CD14-positive monocyte (primary cell): ENCODE measurements at regions not wholly inside any gene's neighbourhood (a gene's known extent, or its start where the extent isn't known, plus 50 kb on each side); places are given as distances from the start of the nearest gene placed in this dataset.

Experiments used
- DNase-seq, 3 donors: peaks; one replicate each; pipeline ENCODE4 v3.0.0-alpha.2; 2011 to 2022
- H2AFZ ChIP-seq: 2 replicates; pipeline ENCODE4 v1.6.0; 2012; ENCODE audit warnings: mild to moderate bottlenecking, low read depth, low read length, inconsistent platforms; ENCODE audit not compliant: insufficient read depth, poor library complexity, severe bottlenecking
- H3K27ac ChIP-seq, 2 donors: 1 replicate in 1 of 2; 2 replicates in 1 of 2; pipeline ENCODE4 v1.5.1; 2012 to 2013; ENCODE audit warnings: low read length in 2 of 2, control low read depth in 1 of 2, inconsistent platforms in 1 of 2, low read depth in 1 of 2, mild to moderate bottlenecking in 1 of 2
- H3K27me3 ChIP-seq, 2 donors: one replicate each; pipeline versions ENCODE4 v1.6.0 to v1.6.1; 2011 to 2013; ENCODE audit warnings: low read length in 2 of 2; ENCODE audit not compliant: control insufficient read depth in 2 of 2, insufficient read depth in 2 of 2
- H3K36me3 ChIP-seq, 2 donors: replicated peaks in 1 of 2; 1 replicate in 1 of 2; 2 replicates in 1 of 2; pipeline versions ENCODE4 v1.5.1 to v1.6.1; 2012 to 2013; ENCODE audit warnings: low read length in 2 of 2, control low read depth in 1 of 2, inconsistent platforms in 1 of 2, mild to moderate bottlenecking in 1 of 2; ENCODE audit not compliant: insufficient read depth in 2 of 2, control insufficient read depth in 1 of 2
- H3K4me1 ChIP-seq, 2 donors: 1 replicate in 1 of 2; 2 replicates in 1 of 2; pipeline versions ENCODE4 v1.5.1 to v1.6.1; 2012 to 2013; ENCODE audit warnings: low read length in 2 of 2, control low read depth in 1 of 2, inconsistent platforms in 1 of 2, mild to moderate bottlenecking in 1 of 2, moderate library complexity in 1 of 2; ENCODE audit not compliant: insufficient read depth in 2 of 2, control insufficient read depth in 1 of 2
- H3K4me2 ChIP-seq: replicated peaks from 2 replicates; pipeline ENCODE3; 2012; ENCODE audit warnings: low read length, moderate library complexity, mild to moderate bottlenecking; ENCODE audit not compliant: poor library complexity, severe bottlenecking; ENCODE audit errors: extremely low read depth
- H3K4me3 ChIP-seq, 3 experiments: fragments of 200-600 bp in 1 of 3; sonication (generic) in 1 of 3; replicated peaks in 1 of 3; 1 replicate in 2 of 3; 2 replicates in 1 of 3; pipeline ENCODE4 v1.5.1; 2011 to 2013; ENCODE audit warnings: low read length in 3 of 3, mild to moderate bottlenecking in 3 of 3, control low read depth in 2 of 3, low read depth in 2 of 3, inconsistent platforms in 1 of 3, moderate library complexity in 1 of 3
- H3K79me2 ChIP-seq: 2 replicates; pipeline ENCODE4 v1.6.0; 2012; ENCODE audit warnings: mild to moderate bottlenecking, control low read depth, inconsistent platforms, low read length, moderate library complexity; ENCODE audit not compliant: insufficient read depth
- H3K9ac ChIP-seq: 2 replicates; pipeline ENCODE4 v1.6.0; 2017; ENCODE audit warnings: low read length, mild to moderate bottlenecking; ENCODE audit not compliant: insufficient read depth, poor library complexity, severe bottlenecking
- H3K9me3 ChIP-seq, 2 donors: replicated peaks in 1 of 2; 1 replicate in 1 of 2; 2 replicates in 1 of 2; pipeline versions ENCODE4 v1.5.1 to v1.6.1; 2012 to 2013; ENCODE audit warnings: low read length in 2 of 2, control low read depth in 1 of 2; ENCODE audit not compliant: control insufficient read depth in 1 of 2, insufficient read depth in 1 of 2
- H4K20me1 ChIP-seq: 2 replicates; pipeline ENCODE4 v1.6.0; 2012; ENCODE audit warnings: mild to moderate bottlenecking, low read length, control low read depth, moderate library complexity; ENCODE audit not compliant: insufficient read depth
- H3K27ac Mint-ChIP-seq, 7 donors: one replicate each; pipeline ENCODE4 v1.8.0; 2020; ENCODE audit warnings: mild to moderate bottlenecking in 7 of 7, mixed read lengths in 7 of 7, moderate library complexity in 6 of 7, inconsistent platforms in 2 of 7
- H3K27me3 Mint-ChIP-seq, 3 donors: one replicate each; pipeline ENCODE4 v1.8.0; 2021 to 2022; ENCODE audit warnings: low read depth in 3 of 3, mild to moderate bottlenecking in 3 of 3, mixed read lengths in 3 of 3, moderate library complexity in 3 of 3, inconsistent platforms in 1 of 3
- H3K36me3 Mint-ChIP-seq, 2 donors: one replicate each; pipeline ENCODE4 v1.8.0; 2020; ENCODE audit warnings: mixed read lengths in 2 of 2, inconsistent platforms in 1 of 2, mild to moderate bottlenecking in 1 of 2
- H3K4me1 Mint-ChIP-seq: one replicate; pipeline ENCODE4 v1.8.0; 2020; ENCODE audit warnings: mild to moderate bottlenecking, mixed read lengths
- H3K4me3 Mint-ChIP-seq, 2 donors: one replicate each; pipeline ENCODE4 v1.8.0; 2020; ENCODE audit warnings: mild to moderate bottlenecking in 2 of 2, mixed read lengths in 2 of 2, moderate library complexity in 1 of 2
- H3K9me3 Mint-ChIP-seq, 7 donors: one replicate each; pipeline ENCODE4 v1.8.0; 2020 to 2022; ENCODE audit warnings: mixed read lengths in 7 of 7, mild to moderate bottlenecking in 6 of 7, moderate library complexity in 6 of 7, inconsistent platforms in 2 of 7
- WGBS: methylation state at CpG from one replicate; pipeline ENCODE4 v1.1.5; 2013; ENCODE audit warnings: missing lambda C conversion rate; ENCODE audit not compliant: insufficient coverage; 5-methylcytosine and 5-hydroxymethylcytosine counted together
- intact Hi-C, 2 donors: fragments of 100-400 bp; cut with micrococcal nuclease; formaldehyde crosslinking; loops; one replicate each; pipeline versions ENCODE4 v1.15.0 to v1.15.1; 2023
- TF ChIP-seq, protein P1 (sequence below): fragments of 200-600 bp; IDR thresholded peaks from one replicate; pipeline ENCODE4 v1.8.0; 2022; ENCODE audit warnings: antibody characterized with exemption, mild to moderate bottlenecking

GRCh38 chr13:105377452-105377851 is 1158.0 kb downstream of the EFNB2 start:
- no peaks in the 10 kb centered on the region for H3K27me3 ChIP-seq
- no peak for DNase-seq
- 60% methylated on average over 1 of the region's 7 CpGs for WGBS
- TF ChIP-seq, protein P1, sequence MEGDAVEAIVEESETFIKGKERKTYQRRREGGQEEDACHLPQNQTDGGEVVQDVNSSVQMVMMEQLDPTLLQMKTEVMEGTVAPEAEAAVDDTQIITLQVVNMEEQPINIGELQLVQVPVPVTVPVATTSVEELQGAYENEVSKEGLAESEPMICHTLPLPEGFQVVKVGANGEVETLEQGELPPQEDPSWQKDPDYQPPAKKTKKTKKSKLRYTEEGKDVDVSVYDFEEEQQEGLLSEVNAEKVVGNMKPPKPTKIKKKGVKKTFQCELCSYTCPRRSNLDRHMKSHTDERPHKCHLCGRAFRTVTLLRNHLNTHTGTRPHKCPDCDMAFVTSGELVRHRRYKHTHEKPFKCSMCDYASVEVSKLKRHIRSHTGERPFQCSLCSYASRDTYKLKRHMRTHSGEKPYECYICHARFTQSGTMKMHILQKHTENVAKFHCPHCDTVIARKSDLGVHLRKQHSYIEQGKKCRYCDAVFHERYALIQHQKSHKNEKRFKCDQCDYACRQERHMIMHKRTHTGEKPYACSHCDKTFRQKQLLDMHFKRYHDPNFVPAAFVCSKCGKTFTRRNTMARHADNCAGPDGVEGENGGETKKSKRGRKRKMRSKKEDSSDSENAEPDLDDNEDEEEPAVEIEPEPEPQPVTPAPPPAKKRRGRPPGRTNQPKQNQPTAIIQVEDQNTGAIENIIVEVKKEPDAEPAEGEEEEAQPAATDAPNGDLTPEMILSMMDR: no peak
- no peaks in the 10 kb centered on the region for H3K79me2 ChIP-seq
- no peak overlapping the region for H3K27ac ChIP-seq
- H3K9ac ChIP-seq: no peak overlapping the region
- peaks cover 0 to 3% of the 10 kb centered on the region in 2 donors for H3K9me3 ChIP-seq
- no peak overlapping the region for H3K4me2 ChIP-seq
- H4K20me1 ChIP-seq: no peaks in the 10 kb centered on the region
- H3K9me3 Mint-ChIP-seq: peaks cover 0 to 6% (median 2%) of the 10 kb centered on the region in 7 donors
- H3K36me3 Mint-ChIP-seq: no peaks in the 10 kb centered on the region
- no peaks in the 10 kb centered on the region for H3K27me3 Mint-ChIP-seq
- H3K4me1 ChIP-seq: no peaks in the 10 kb centered on the region
- intact Hi-C loops: no loop called here
- H3K27ac Mint-ChIP-seq: no peak overlapping the region
- no peaks in the 10 kb centered on the region for H3K4me1 Mint-ChIP-seq
- no peak overlapping the region for H2AFZ ChIP-seq
- no peaks in the 10 kb centered on the region for H3K36me3 ChIP-seq
- no peak overlapping the region for H3K4me3 Mint-ChIP-seq
- no peak overlapping the region for H3K4me3 ChIP-seq

DNA sequence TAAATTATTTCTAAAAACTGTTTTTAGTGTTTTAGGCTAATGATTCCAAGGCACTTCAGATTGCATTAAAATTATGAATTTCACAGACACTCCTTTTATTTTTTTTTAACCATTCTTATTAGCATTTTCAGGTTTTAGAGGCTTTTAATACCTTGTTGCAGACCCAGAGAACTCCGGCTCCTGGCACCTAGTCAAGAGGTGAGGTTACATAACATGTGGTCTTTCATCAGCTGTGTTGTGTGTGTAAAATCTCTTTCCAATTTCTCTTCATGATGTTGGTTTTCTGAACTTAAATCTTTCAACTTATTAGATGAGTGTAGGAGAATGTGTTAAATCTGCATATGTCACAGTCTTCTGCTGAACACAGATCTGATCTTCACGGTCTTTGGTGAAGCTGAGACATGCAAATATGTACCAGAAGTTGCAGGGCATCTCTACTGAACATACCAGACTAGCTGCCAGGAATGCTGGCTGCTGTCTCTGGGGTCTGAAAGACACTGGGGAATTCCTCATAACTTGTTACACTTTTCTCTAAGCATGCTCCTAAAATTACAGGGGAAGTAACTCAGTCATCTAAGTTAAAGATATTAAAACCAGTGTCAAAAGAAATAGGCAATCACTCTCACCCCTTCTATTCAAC is 1165.3 kb downstream of the EFNB2 start:
- TF ChIP-seq, protein P1: no peak
- Mint-ChIP-seq H3K4me3 (no peak overlapping the region), H3K27me3 (peaks cover 0 to 1% (median 0%) of the 10 kb centered on the region in 3 donors), H3K27ac (no peak overlapping the region), H3K4me1 (no peaks in the 10 kb centered on the region), H3K36me3 (no peaks in the 10 kb centered on the region), H3K9me3 (peaks cover 0 to 4% (median 2%) of the 10 kb centered on the region in 7 donors)
- Histone ChIP-seq H3K79me2 (no peaks in the 10 kb centered on the region), H3K4me3 (no peak overlapping the region), H3K9ac (no peak overlapping the region), H3K27me3 (no peaks in the 10 kb centered on the region), H4K20me1 (no peaks in the 10 kb centered on the region), H3K4me1 (no peaks in the 10 kb centered on the region), H3K36me3 (no peaks in the 10 kb centered on the region), H3K4me2 (no peak overlapping the region), H3K9me3 (peaks cover 0 to 3% of the 10 kb centered on the region in 2 donors), H3K27ac (no peak overlapping the region), H2AFZ (no peak overlapping the region)
- intact Hi-C loops: no loop called here
- 100% methylated on average over 1 of the region's 2 CpGs for WGBS
- DNase-seq: no peak
